ENCODE measurements at regions not wholly inside any gene's neighbourhood (a gene's known extent, or its start where the extent isn't known, plus 50 kb on each side); places are given as distances from the start of the nearest gene placed in this dataset.

GRCh38 chr2:120617055-120617454 is 118.6 kb upstream of the GLI2 start:
- no peaks in the 10 kb centered on the region for H4K20me1 ChIP-seq (ENCODE audit: control insufficient read depth, insufficient read depth, insufficient read length)
- H3K23ac ChIP-seq (ENCODE audit: insufficient read length, low read depth, low read length) = no peak overlapping the region
- no peak overlapping the region for H2BK5ac ChIP-seq (ENCODE audit: insufficient read length, low read length)
- no peak overlapping the region for H3K27ac ChIP-seq (ENCODE audit: insufficient read length, low read depth, low read length)
- no peaks in the 10 kb centered on the region for H3K9me3 ChIP-seq (ENCODE audit: control insufficient read depth, low read depth, low read length)
- no peaks in the 10 kb centered on the region for H3K27me3 ChIP-seq (ENCODE audit: insufficient read depth, low read length)
- Mint-ChIP-seq H3K36me3 (ENCODE audit: insufficient read depth in 1 of 3, low read depth in 3 of 3) (no peaks in the 10 kb centered on the region), H3K4me1 (peaks cover 17 to 28% of the 10 kb centered on the region in 2 experiments), H3K4me3 (no peak overlapping the region), H3K9me3 (no peaks in the 10 kb centered on the region), H3K27ac (no peak overlapping the region), H3K27me3 (ENCODE audit: low read depth) (peaks cover 51% of the 10 kb centered on the region)
- DNase-seq = no peak
- H3K4ac ChIP-seq (ENCODE audit: low read depth, low read length) = no peak overlapping the region
- no peak overlapping the region for H3K56ac ChIP-seq (ENCODE audit: insufficient read length, low read depth, low read length)
- TF ChIP-seq, protein P1, sequence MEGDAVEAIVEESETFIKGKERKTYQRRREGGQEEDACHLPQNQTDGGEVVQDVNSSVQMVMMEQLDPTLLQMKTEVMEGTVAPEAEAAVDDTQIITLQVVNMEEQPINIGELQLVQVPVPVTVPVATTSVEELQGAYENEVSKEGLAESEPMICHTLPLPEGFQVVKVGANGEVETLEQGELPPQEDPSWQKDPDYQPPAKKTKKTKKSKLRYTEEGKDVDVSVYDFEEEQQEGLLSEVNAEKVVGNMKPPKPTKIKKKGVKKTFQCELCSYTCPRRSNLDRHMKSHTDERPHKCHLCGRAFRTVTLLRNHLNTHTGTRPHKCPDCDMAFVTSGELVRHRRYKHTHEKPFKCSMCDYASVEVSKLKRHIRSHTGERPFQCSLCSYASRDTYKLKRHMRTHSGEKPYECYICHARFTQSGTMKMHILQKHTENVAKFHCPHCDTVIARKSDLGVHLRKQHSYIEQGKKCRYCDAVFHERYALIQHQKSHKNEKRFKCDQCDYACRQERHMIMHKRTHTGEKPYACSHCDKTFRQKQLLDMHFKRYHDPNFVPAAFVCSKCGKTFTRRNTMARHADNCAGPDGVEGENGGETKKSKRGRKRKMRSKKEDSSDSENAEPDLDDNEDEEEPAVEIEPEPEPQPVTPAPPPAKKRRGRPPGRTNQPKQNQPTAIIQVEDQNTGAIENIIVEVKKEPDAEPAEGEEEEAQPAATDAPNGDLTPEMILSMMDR (conservative IDR thresholded peaks at IDR 0.05) = no peak
- H2BK15ac ChIP-seq (ENCODE audit: low read depth, low read length) = no peak overlapping the region
- H3K9ac ChIP-seq (ENCODE audit: extremely low read depth, insufficient read length, low read length) = no peak overlapping the region
- no peak overlapping the region for H2AFZ ChIP-seq (ENCODE audit: low read length)
- H3K79me1 ChIP-seq (ENCODE audit: insufficient read depth, low read depth, low read length, poor library complexity, severe bottlenecking) = no peaks in the 10 kb centered on the region
- H3K18ac ChIP-seq (ENCODE audit: insufficient read length, low read depth, low read length) = no peak overlapping the region
- no peak overlapping the region for H2BK120ac ChIP-seq (ENCODE audit: low read depth, low read length, poor library complexity, severe bottlenecking)
- no CpG with 5 or more reads among the region's 5 CpGs for WGBS (ENCODE audit: extremely low coverage, insufficient read length, low lambda C conversion rate)
- no peak overlapping the region for H2BK12ac ChIP-seq (ENCODE audit: insufficient read length, low read depth, low read length)
- H3K14ac ChIP-seq (ENCODE audit: insufficient read depth, low read length) = no peak overlapping the region
- no peaks in the 10 kb centered on the region for H3K79me2 ChIP-seq (ENCODE audit: insufficient read depth, low read length)
- H2AK5ac ChIP-seq (ENCODE audit: insufficient read length, low read length) = no peak overlapping the region
- H4K91ac ChIP-seq (ENCODE audit: insufficient read length, low read depth, low read length) = no peak overlapping the region
- no peak overlapping the region for H3K4me2 ChIP-seq (ENCODE audit: insufficient read depth, insufficient read length, low read length)
- H3K23me2 ChIP-seq (ENCODE audit: insufficient read length, low read depth, low read length, poor library complexity, severe bottlenecking) = no peaks in the 10 kb centered on the region
- H2BK20ac ChIP-seq (ENCODE audit: low read depth, low read length, poor library complexity, severe bottlenecking) = no peak overlapping the region
- H3K4me1 ChIP-seq (ENCODE audit: insufficient read depth, low read length) = no peaks in the 10 kb centered on the region
- no peak overlapping the region for H4K8ac ChIP-seq (replicated peaks; ENCODE audit: insufficient read length, low read depth, low read length)
- no peak overlapping the region for H4K5ac ChIP-seq (ENCODE audit: insufficient read length, low read depth, low read length)
- no peak overlapping the region for H3T11ph ChIP-seq (ENCODE audit: low read length)

Measured in H9 (cell line).